KOPT-K1 (cell line): ENCODE measurements at regions not wholly inside any gene's neighbourhood (a gene's known extent, or its start where the extent isn't known, plus 50 kb on each side); places are given as distances from the start of the nearest gene placed in this dataset.

ENCODE experiments used
- H3K27ac ChIP-seq: fragments of 200-600 bp; sonication (generic); 2 replicates; pipeline ENCODE4 v1.5.1; 2016; ENCODE audit warnings: antibody characterized with exemption, mild to moderate bottlenecking, low read depth, low read length; ENCODE audit not compliant: poor library complexity, severe bottlenecking
- H3K36me3 ChIP-seq: fragments of 200-600 bp; sonication (generic); 2 replicates; pipeline ENCODE4 v1.5.1; 2017; ENCODE audit warnings: antibody characterized with exemption, mild to moderate bottlenecking, low read length, moderate library complexity; ENCODE audit not compliant: insufficient read depth
- H3K9me3 ChIP-seq: fragments of 200-600 bp; sonication (generic); 2 replicates; pipeline ENCODE4 v1.5.1; 2017; ENCODE audit warnings: antibody characterized with exemption, low read length, mild to moderate bottlenecking; ENCODE audit not compliant: insufficient read depth, poor library complexity, severe bottlenecking

- Histone ChIP-seq H3K27ac (no peak overlapping the region), H3K36me3 (no peaks in the 10 kb centered on the region), H3K9me3 (no peaks in the 10 kb centered on the region)
Observed at GRCh38 chr16:86048882-86049585, 150.1 kb downstream of the IRF8 start.

GRCh38 chr16:86049641-86050040 lies 150.7 kb downstream of the IRF8 start:
- Histone ChIP-seq H3K36me3 (no peaks in the 10 kb centered on the region), H3K27ac (no peak overlapping the region), H3K9me3 (no peaks in the 10 kb centered on the region)

- Histone ChIP-seq H3K27ac (no peak overlapping the region), H3K9me3 (no peaks in the 10 kb centered on the region), H3K36me3 (no peaks in the 10 kb centered on the region)
Observed at GRCh38 chr16:86050111-86050510, 151.1 kb downstream of the IRF8 start.

- H3K9me3 ChIP-seq: no peaks in the 10 kb centered on the region
- no peak overlapping the region for H3K27ac ChIP-seq
- no peaks in the 10 kb centered on the region for H3K36me3 ChIP-seq
Observed at GRCh38 chr16:86050591-86051367, 151.8 kb downstream of the IRF8 start.

GRCh38 chr16:86051368-86052114 lies 152.6 kb downstream of the IRF8 start:
- no peaks in the 10 kb centered on the region for H3K9me3 ChIP-seq
- H3K27ac ChIP-seq: no peak overlapping the region
- no peaks in the 10 kb centered on the region for H3K36me3 ChIP-seq

DNA sequence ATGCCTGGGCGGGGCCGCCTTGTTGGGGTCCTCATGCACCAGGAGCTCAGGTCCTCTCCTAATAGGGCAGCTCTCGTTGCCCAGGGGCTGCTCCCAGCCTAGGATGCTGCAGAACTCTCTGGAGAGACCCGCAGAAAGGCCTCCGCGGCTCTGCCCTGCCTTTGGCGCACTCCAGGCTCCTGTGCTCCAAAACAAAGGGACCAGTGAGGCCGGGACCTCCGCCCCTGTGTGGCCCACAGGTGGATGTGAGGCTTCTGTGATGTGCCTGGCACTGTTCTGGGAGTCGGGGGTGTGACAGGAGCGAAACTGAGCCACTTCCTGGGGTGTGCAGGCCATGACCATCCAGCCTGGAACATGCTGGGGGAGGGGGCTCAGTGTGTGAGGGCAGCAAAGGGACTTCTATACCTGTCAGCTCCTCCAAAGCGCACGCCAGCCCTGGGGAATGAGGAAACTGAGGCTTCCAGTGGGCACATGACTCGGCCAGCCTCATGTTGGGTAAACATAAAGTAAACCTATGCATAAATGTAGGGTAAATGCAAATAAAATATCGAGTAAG lies 153.2 kb downstream of the IRF8 start:
- no peak overlapping the region for H3K27ac ChIP-seq
- H3K36me3 ChIP-seq: no peaks in the 10 kb centered on the region
- no peaks in the 10 kb centered on the region for H3K9me3 ChIP-seq

GRCh38 chr16:86052926-86053325 lies 154.0 kb downstream of the IRF8 start:
- no peak overlapping the region for H3K27ac ChIP-seq

DNA sequence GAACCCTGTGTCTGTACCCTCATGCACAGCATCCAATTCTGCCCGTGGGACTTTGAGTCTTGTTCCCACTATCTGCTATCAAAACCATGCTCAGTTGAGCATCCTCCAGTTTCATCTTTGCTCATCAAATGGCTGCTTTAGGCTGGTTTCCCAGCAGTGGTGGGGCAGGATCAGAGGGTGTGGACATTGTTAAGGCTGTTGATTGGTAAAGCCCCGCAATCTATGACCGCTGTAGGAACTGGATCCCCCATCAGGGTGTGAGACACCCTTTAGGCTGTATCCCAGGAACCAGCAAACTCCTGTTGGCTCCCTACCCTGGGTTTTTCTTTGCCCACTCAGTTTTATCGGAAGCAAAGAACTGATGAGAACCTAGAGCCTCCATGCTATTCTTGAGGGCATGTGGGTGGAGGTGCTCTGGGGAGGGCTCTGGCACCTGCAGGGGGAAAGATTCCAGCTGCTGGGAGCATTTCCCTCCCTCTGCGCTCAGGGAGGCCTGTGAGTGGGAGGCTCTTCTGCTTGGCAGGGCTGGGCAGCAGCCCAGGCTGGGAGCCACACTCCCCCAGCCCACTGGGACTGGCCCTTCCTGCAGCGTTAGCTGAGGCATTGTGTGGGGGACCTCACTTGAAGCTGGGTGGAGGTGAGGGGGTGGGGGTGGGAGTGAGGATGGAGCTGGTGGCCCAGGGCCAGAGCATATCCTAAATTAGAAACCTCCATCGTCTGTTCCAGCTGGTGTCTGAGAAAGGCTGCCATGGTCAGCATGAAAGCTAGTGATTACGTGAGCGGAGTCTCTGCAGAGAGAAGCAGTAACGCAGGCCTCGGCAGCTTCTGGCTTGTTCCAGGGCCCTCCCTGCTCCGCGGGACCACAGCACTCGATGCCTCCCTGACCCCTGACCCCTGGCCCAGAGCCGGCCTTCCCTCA lies 160.6 kb downstream of the IRF8 start:
- Histone ChIP-seq H3K9me3 (no peaks in the 10 kb centered on the region), H3K27ac (no peak overlapping the region), H3K36me3 (no peaks in the 10 kb centered on the region)

More at GRCh38 chr16:86052926-86053325, 154.0 kb downstream of the IRF8 start:
- Histone ChIP-seq H3K36me3 (no peaks in the 10 kb centered on the region), H3K9me3 (no peaks in the 10 kb centered on the region)

DNA sequence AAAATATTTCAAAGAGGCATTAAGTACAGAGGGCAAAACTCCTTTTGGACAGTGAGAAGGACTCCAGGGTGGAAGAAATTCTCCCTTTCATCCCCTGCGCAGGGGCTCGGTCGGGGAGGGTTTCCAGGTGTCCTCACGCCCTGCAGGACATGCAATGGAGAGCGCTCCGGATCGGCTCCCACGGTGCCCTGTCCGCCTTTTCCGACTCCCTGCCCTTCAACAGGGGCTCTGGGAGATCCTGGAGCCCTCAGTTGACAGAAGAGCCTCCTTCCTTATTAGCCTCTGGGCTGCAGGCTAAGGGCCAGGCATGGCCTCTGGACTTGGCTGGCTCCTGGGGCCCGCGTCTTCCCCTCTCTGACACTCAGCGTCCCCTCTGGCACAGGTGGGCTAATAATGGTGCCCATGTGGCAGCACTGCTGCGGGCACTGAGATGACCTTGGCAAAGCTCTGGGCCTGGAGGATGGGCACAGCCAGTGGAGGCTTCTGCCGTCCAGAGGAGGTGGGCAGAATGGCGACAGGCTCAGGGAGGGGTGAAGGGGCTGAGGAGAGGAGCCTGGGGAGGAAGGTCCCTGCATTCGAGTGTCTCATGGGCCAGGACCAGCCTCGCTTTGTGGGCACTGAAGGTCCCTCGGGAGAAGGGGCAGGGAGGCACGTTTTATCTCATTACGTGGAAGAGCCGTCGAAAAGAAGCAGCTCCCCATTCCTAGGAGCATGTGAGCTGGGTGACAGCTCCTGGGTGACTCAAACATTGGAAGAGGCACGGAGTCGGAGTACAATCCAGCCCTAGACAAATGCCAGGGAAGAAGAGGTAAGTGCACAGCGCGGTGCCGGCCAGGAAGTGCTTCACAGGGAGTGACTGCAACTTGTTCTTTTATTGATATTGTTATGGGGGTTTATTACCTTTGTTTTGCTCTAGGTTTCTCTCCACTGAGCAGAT lies 161.7 kb downstream of the IRF8 start:
- H3K36me3 ChIP-seq: no peaks in the 10 kb centered on the region
- no peaks in the 10 kb centered on the region for H3K9me3 ChIP-seq
- H3K27ac ChIP-seq: no peak overlapping the region

- no peaks in the 10 kb centered on the region for H3K36me3 ChIP-seq
- H3K9me3 ChIP-seq: no peaks in the 10 kb centered on the region
- H3K27ac ChIP-seq: no peak overlapping the region
Observed at GRCh38 chr16:86061318-86061695, 162.3 kb downstream of the IRF8 start.

GRCh38 chr16:86061721-86062120 lies 162.8 kb downstream of the IRF8 start:
- Histone ChIP-seq H3K9me3 (no peaks in the 10 kb centered on the region), H3K27ac (no peak overlapping the region), H3K36me3 (no peaks in the 10 kb centered on the region)

DNA sequence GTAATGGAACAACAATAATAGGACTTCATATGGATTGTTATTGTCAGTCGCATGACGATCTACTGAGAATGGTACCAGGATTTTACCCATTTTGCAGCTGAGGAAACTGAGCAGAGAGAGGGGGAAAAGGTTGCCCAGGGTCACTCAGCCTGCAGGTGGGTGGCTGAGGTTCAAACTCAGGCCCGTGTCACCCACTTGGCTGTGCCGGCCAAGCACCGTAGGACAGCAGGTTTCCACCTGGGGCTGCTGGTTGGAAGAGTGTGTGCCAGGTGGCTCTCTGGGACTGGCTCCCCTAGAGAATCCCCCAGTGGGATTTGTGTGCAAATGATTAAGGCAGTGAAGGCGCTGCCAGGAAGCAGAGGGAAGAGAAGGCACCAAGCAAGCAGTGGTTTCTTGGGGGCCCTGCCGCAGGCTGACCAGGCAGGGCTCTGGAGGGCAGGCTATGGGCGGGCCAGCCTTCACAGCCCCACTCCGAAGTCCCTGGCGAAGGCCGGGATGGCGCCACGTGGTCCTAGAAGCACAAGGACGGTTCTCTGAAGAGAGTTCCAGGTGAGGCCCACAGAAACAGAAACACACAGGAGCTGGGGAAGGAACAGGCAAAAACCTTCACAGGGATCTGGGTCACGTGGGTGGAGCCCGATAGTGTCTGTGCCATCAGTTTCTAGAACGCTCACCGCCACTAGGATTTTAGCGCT lies 163.5 kb downstream of the IRF8 start:
- Histone ChIP-seq H3K9me3 (no peaks in the 10 kb centered on the region), H3K27ac (no peak overlapping the region), H3K36me3 (no peaks in the 10 kb centered on the region)

DNA sequence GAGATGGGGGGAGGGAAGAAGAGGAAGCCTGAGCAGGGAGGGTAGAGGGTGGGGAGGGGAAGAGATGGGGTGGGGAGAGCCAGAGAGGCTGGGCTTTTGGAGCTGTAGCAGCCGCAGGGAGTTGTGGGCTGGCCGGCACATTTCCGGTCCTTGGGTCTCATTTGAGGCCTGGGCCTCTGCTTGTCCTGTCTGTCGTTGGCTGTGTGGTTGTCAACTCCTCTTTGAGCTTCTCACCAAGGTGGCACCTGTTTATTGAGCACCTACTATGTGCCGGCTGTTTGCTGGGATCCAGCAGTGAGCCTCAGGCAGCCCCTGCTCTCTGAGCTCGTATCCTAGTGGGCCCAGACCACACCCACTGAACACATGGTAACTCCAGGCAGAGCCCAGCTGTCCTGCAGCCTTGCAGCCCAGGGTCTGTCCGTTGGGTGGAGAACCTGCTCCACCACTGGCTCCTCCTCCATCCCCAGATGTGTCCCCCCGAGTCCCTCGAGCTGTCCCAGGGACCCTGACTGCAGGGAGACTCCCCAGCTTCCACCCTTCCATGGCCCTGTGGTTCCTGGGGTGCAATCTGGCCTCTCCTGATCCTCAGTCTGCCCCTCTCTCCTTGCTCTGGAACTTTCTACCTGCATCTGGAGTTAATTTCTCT lies 164.9 kb downstream of the IRF8 start:
- H3K9me3 ChIP-seq: no peaks in the 10 kb centered on the region
- H3K36me3 ChIP-seq: no peaks in the 10 kb centered on the region
- no peak overlapping the region for H3K27ac ChIP-seq
